HCT116 (cell line): ENCODE measurements at regions not wholly inside any gene's neighbourhood (a gene's known extent, or its start where the extent isn't known, plus 50 kb on each side); places are given as distances from the start of the nearest gene placed in this dataset.

Source experiments
- CEBPB ChIP-seq: IDR thresholded peaks from 2 replicates; pipeline ENCODE4 v1.6.1; 2012; ENCODE audit warnings: low read depth
- EZH2phosphoT487 ChIP-seq: fragments of 200-600 bp; IDR thresholded peaks from 2 replicates; pipeline ENCODE4 v1.6.1; 2018; ENCODE audit warnings: antibody characterized with exemption, borderline replicate concordance
- FOSL1 ChIP-seq: IDR thresholded peaks from 2 replicates; pipeline ENCODE4 v1.6.1; 2012; ENCODE audit warnings: low read depth
- JUND ChIP-seq: IDR thresholded peaks from 2 replicates; pipeline ENCODE4 v1.6.1; 2012
- POLR2A ChIP-seq: IDR thresholded peaks from 2 replicates; pipeline ENCODE4 v1.7.0; 2011; ENCODE audit warnings: borderline replicate concordance; ENCODE audit not compliant: insufficient read depth, insufficient read length; ENCODE audit errors: extremely low read depth
- POLR2AphosphoS5 ChIP-seq: IDR thresholded peaks from 2 replicates; pipeline ENCODE4 v1.6.1; 2011; ENCODE audit warnings: mild to moderate bottlenecking, low read depth, low read length, moderate library complexity
- RAD21 ChIP-seq: IDR thresholded peaks from 2 replicates; pipeline ENCODE4 v1.6.1; 2012; ENCODE audit warnings: low read depth, mild to moderate bottlenecking
- SIN3A ChIP-seq: IDR thresholded peaks from 2 replicates; pipeline ENCODE4 v1.6.1; 2012; ENCODE audit warnings: low read depth
- YY1 ChIP-seq: IDR thresholded peaks from 2 replicates; pipeline ENCODE4 v1.6.1; 2011; ENCODE audit warnings: low read length, low read depth, moderate library complexity, mild to moderate bottlenecking; ENCODE audit not compliant: insufficient replicate concordance; ENCODE audit errors: extremely low read depth
- ZNF274 ChIP-seq: fragments of 200-500 bp; sonication (Bioruptor generic); IDR thresholded peaks from 2 replicates; pipeline ENCODE4 v1.6.1; 2014; ENCODE audit warnings: mild to moderate bottlenecking, low read depth, low read length, inconsistent platforms
- TF ChIP-seq, protein P1 (sequence below), 3 experiments: fragments of 200-600 bp in 1 of 3; sonication (generic) in 1 of 3; IDR thresholded peaks in 2 of 3; conservative IDR thresholded peaks in 1 of 3; 2 replicates each; pipeline ENCODE4 v1.5.1; 2012 to 2017; ENCODE audit warnings: low read depth in 2 of 3, low read length in 2 of 3, antibody characterized with exemption in 1 of 3, borderline replicate concordance in 1 of 3, control low read depth in 1 of 3, mild to moderate bottlenecking in 1 of 3, mixed read lengths in 1 of 3, mixed run types in 1 of 3, moderate library complexity in 1 of 3; ENCODE audit not compliant: insufficient read depth in 1 of 3
- TF ChIP-seq, protein P2 (sequence below): IDR thresholded peaks from 2 replicates; pipeline ENCODE4 v1.6.1; 2012; ENCODE audit warnings: low read depth
- TF ChIP-seq, protein P3 (sequence below): IDR thresholded peaks from 2 replicates; pipeline ENCODE4 v1.6.1; 2012

DNA sequence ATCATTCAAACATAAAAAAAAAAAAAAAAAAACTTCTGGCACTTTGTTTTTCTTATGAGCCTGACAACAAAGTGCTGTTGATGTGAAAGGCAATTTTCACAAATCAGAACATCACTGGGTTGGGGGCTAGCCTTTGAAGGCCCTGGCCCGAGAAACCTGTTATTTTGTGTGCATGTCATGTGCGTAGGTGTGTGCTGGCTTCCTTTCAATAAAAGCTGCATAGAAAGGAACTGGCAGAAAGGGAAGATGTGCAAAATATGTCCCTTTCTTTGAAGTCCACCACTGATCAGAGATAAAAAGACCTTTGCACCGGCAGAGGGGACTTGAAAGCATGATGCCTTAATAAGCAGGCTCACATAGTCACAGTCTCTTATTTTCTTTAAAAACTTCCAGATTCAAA, 170.8 kb upstream of the RASGEF1B start:
- TF ChIP-seq POLR2A = no peak
- TF ChIP-seq RAD21 = no peak
- TF ChIP-seq, protein P1, sequence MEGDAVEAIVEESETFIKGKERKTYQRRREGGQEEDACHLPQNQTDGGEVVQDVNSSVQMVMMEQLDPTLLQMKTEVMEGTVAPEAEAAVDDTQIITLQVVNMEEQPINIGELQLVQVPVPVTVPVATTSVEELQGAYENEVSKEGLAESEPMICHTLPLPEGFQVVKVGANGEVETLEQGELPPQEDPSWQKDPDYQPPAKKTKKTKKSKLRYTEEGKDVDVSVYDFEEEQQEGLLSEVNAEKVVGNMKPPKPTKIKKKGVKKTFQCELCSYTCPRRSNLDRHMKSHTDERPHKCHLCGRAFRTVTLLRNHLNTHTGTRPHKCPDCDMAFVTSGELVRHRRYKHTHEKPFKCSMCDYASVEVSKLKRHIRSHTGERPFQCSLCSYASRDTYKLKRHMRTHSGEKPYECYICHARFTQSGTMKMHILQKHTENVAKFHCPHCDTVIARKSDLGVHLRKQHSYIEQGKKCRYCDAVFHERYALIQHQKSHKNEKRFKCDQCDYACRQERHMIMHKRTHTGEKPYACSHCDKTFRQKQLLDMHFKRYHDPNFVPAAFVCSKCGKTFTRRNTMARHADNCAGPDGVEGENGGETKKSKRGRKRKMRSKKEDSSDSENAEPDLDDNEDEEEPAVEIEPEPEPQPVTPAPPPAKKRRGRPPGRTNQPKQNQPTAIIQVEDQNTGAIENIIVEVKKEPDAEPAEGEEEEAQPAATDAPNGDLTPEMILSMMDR (IDR thresholded peaks at IDR 0.05 in 2 of 3, conservative IDR thresholded peaks at IDR 0.05 in 1 of 3; ENCODE audit: borderline replicate concordance in 1 of 3, insufficient read depth in 1 of 3, low read depth in 2 of 3, low read length in 2 of 3) = no peak
- TF ChIP-seq, protein P2, sequence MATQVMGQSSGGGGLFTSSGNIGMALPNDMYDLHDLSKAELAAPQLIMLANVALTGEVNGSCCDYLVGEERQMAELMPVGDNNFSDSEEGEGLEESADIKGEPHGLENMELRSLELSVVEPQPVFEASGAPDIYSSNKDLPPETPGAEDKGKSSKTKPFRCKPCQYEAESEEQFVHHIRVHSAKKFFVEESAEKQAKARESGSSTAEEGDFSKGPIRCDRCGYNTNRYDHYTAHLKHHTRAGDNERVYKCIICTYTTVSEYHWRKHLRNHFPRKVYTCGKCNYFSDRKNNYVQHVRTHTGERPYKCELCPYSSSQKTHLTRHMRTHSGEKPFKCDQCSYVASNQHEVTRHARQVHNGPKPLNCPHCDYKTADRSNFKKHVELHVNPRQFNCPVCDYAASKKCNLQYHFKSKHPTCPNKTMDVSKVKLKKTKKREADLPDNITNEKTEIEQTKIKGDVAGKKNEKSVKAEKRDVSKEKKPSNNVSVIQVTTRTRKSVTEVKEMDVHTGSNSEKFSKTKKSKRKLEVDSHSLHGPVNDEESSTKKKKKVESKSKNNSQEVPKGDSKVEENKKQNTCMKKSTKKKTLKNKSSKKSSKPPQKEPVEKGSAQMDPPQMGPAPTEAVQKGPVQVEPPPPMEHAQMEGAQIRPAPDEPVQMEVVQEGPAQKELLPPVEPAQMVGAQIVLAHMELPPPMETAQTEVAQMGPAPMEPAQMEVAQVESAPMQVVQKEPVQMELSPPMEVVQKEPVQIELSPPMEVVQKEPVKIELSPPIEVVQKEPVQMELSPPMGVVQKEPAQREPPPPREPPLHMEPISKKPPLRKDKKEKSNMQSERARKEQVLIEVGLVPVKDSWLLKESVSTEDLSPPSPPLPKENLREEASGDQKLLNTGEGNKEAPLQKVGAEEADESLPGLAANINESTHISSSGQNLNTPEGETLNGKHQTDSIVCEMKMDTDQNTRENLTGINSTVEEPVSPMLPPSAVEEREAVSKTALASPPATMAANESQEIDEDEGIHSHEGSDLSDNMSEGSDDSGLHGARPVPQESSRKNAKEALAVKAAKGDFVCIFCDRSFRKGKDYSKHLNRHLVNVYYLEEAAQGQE = no peak
- no peak for TF ChIP-seq CEBPB
- no peak for TF ChIP-seq POLR2AphosphoS5
- TF ChIP-seq SIN3A = no peak
- TF ChIP-seq ZNF274 = no peak
- no peak for TF ChIP-seq FOSL1
- TF ChIP-seq JUND = no peak
- TF ChIP-seq EZH2phosphoT487 = no peak
- TF ChIP-seq, protein P3, sequence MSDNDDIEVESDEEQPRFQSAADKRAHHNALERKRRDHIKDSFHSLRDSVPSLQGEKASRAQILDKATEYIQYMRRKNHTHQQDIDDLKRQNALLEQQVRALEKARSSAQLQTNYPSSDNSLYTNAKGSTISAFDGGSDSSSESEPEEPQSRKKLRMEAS = no peak
- no peak for TF ChIP-seq YY1
